Muscle of arm (tissue), 1 donor: ENCODE measurements at regions not wholly inside any gene's neighbourhood (a gene's known extent, or its start where the extent isn't known, plus 50 kb on each side); places are given as distances from the start of the nearest gene placed in this dataset.
"Not testable (repeated sequence)": the region's sequence is repeated elsewhere in the genome, so short reads cannot be mapped to it uniquely, and the experiment has no call there.

ENCODE experiments used
- DNase-seq: peaks from one replicate; pipeline ENCODE4 v3.0.0-alpha.2; 2013

DNA sequence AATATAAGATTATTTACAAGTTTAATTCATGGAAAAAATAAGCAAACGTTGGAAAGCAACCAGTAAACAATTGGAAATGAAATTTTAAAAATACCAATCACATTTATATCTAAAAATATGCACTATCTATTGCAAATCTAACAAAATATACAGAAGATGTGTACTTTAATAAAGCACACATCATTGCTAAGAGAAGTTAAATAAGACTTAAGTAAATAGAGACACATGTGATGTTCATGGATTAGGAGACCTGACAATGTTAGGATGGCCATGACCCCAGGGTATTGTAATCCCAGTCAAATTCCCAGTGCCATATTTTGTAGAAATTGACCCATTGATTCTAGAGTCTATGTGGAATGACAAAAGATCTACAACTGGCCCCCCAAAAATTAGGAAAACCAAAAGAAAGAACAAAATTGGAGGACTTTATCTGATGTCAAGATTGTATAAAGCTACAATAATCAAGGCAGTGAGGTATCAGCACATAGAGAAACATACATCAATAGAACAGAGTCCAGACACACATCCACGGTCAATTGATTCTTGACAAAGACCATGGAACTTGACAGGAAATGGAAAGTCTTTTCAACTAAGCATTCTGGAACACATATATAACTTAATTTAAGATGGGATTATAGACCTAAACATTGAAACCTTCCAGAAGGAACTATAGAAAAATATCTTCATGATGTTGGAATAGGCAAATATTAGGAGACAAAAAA, 90.8 kb upstream of the USP29 start:
- DNase-seq: no peak

DNA sequence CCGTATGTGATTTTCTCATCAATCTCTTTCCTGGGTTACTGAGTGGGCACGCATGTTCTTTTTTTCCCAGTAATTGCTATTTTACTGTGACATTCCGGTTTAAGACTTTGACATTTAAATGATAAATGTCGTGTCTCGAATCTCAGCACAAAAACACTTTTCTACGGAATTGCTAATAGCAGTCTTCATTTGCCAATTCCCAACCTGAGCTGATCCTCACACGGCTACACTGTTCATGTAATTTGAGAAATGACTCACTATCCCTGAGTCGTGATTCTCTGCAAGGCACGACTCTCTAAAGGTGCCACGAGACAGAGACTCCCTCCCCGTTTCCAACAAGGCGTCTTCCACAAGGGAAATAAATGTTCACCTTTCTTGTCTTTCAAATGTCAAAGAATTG, 88.7 kb upstream of the USP29 start:
- DNase-seq: no peak

DNA sequence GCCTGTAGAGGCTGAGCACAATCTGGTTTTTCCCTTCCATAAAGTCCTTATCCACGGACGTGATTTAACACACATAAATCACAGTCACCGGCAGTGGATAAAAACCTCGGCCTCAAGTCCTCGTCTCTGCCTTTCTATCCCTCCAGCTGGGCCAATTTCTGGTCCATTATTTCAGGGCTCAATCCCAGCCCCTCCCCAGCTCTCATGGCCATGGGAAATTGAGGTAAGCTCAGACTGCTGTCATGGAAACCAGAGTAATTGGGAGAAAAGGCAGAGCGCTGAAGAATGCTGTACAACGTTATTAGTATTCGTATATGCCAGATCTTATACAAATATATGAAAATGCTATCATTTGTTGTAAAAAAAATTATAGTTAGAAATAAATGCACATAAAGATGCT, 86.2 kb upstream of the USP29 start:
- DNase-seq: no peak

DNA sequence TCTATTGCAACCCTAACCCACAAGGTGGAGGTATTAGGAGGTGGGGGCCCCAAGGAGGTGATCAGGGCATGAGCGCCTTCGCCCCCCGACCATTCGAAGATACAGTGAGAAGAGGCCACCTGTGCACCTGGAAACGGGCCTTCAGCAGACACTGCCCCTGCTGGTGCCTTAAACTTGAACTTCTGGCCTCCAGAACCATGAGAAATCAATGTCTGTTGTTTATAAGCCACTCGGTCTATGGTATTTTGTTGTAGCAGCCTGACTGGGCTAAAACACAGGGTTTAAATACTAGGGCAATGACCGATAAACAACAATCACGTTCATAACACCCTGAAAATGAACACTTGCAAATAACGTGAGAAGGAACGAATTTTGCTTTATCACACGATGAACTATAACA, 85.2 kb upstream of the USP29 start:
- no peak for DNase-seq

DNA sequence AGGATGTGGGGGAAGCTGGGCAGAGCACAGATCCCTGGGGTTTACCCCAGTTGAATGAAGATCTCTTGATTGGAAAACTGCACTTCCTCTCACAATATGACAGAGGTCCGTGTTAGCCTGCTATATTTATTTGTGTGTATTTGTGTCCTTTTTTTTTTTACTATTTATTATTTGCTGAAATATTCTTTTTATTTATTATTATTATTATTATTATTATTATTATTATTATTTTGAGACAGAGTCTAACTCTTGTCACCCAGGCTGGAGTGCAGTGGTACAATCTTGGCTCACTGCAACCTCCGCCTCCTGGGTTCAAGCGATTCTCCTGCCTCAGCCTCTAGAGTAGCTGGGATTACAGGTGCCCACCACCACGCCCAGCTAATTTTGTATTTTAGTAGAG, 84.0 kb upstream of the USP29 start:
- DNase-seq: not testable (repeated sequence)

DNA sequence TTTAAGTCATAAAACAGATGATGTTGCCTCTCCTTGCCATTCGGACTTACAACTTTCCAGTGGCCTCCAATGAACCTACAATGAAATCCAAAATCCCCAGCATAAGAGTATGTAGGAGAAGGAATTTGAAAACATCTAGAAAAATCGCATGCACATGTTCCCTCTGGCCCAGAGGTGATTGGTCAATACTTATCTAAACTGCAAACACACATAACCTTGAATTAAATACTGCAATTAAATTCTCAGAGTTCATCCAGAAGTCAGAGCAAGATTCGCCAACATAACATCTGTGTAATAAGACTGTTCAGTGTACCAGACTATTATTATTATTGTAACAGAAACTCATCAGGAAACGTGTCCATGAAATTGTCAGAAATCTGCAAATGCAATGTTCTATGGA, 82.2 kb upstream of the USP29 start:
- DNase-seq: peak; percentile 65

DNA sequence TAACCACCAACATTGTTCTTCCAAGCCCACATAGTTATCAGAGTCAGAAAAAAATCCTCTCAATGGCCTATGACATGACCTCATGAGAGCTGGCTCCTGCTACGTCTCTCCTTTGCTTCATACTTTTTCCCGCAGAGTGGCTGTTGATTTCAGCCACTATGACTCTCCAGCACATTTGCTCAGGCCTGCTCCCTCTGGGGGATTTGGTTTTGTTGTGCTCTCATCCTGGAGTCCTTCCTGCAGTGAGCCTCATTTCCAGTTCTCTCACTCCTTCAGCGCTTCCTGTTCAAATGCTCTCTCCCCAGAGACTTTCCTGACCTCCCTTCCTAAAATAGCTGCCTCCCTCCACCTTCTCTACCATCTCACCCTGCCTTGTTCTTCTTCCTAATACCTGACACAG, 72.0 kb upstream of the USP29 start:
- peak; percentile 42 for DNase-seq

DNA sequence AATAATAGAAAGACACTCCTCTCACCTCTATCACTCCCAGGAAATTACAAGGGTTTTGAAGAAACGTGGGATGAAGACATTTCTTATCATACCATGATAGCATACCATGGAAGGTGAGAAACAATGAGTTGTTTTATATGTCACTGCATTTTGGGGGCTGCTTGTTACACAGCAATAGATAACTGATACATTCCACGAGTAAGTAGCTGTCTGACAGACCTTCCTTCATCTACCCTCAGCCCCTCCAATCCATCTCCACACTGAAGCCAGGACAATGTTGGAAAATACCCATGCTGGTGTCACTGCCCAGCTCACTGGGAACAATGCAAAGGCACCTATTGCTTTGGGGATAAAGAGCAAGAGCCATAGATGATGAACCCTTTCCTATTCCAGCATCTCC, 68.9 kb upstream of the USP29 start:
- DNase-seq: no peak

DNA sequence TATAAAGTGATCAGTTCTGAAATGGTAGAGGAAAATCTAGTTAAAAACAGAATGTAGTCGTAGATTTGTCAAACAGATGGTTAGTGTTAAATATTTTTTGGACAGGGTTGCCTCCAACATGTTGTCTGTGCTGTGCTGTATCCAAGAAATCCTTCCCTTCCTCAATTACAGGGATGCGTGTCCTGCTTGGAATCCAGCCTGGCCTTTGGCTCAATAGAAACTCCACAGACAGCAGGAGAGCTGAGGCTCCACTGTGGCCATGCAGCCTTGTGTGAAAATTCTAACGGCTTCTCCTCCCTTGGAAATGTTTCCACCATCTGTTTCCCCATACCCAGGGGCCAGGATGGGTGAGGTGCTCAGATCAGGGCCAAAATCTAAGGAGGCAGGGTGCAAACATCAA, 67.7 kb upstream of the USP29 start:
- DNase-seq: peak; percentile 89

DNA sequence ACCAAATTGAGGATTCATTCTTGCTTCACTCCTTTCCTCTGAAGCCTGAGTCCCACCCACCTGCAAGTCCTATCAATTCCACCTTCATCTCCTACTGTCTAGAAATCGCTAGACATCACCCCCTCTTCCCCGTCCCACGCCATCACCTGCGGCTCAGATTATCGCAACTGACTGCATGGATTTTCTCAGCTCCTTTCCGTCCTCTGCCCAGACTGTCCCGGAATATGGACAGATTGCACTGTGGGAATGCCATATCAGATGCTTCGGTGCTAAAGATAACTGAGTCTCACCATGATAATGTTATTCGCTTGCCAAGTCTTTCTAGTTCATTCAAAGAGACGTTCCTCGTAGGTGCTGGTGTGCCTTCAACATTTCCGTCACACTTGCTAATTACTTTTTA, 66.4 kb upstream of the USP29 start:
- no peak for DNase-seq

DNA sequence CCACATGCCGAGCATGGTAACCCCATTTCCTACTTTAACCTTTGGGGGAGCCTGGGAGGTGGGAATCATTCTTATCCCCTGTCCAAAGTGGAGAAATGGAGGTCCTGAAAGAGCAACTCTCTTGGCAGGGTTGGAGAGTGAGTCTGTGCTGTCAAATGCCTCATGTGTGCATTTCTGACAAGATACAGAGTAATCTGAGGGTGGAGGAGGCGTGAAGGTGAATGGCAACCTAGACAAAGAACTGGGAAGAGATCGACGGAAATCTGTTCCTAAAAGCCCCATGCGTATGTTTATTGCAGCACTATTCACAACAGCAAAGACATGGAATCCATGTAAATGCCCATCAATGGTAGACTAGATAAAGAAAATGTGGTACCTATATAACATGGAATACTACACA, 63.8 kb upstream of the USP29 start:
- no peak for DNase-seq

DNA sequence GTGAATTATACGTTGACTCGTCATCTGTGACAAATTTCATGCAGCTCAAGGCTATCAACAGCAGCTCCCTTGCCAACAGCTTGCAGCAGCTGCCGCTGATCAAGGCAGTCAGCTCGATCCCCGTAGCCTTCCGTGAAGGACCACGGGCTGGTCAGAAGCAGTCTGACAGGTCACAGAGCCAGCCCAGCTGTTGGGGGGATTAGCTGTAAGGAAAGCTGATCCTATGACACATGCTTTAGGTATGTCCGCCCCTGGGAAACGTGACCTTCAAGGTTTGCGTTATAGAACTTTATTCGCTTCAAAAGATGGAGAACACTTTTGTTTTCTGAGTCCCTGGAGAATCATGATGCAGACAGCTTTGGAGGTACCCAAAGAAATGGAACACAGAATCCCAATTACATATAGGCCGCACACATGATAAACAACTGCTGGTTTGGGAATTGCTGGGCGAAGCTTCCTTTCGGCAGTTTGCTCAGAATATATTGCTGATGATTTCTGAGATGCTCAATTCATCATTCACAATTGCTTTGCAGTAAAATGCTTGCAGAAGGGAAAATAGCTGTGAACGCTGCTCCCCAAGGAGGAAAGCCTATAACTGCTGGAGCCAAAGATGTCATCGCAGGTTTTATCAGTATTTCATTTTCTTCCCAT, 62.6 kb upstream of the USP29 start:
- DNase-seq: peak; percentile 95

DNA sequence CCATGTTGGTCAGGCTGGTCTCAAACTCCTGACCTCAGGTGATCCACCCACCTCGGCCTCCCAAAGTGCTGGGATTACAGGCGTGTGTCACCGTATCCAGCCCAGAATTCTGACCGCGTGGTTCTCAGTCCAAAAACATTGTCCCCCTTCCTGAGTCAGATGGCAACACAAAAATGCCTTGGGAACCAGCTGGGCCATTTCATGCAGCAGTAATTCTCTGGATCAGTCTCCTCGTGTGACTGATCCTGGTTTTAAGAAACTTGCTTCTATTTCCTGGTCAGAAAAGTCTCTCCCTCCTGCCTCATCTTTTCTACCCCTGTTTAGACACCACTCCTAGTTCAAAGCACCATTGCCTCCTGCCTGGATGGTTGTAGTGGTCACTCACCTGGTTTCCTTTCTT, 60.9 kb upstream of the USP29 start:
- DNase-seq: no peak

DNA sequence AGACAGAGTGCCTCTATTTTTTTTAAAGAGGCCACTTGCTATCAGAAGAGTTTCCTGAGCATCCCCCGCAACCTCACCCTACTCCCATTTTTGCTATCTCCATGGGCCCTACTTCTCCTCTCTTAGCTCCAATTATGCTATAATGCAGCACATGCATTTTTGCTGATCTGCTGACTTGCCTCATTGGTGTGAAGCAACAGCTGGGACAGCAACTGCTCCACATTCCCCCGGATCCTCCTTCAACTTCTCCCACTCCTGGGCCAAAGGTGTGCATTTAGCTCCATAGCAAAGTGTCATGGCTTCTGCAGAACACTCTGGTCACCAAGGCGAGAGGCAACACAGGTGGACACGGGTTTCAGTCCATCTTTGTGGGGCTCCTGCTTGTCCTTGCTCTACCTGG, 56.7 kb upstream of the USP29 start:
- DNase-seq: no peak

DNA sequence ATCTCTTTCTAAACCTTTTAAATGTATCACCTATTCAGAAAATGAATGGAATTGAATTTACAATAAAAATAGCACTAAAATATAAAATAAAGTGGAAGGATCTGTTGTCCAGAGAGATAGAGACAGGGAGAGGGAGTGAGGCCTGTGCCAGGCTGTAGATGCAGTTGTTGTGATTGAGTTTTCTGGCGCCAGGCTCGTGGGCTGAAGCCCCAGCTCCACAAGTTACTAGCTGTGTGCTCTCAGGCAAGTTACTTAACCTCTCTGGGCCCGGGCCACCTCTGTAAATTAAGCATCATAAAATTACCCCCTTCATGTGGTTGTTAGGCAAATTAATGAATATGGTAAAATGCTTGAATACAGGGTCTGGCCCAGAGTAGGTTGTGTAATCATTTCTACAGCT, 52.3 kb upstream of the USP29 start:
- no peak for DNase-seq

DNA sequence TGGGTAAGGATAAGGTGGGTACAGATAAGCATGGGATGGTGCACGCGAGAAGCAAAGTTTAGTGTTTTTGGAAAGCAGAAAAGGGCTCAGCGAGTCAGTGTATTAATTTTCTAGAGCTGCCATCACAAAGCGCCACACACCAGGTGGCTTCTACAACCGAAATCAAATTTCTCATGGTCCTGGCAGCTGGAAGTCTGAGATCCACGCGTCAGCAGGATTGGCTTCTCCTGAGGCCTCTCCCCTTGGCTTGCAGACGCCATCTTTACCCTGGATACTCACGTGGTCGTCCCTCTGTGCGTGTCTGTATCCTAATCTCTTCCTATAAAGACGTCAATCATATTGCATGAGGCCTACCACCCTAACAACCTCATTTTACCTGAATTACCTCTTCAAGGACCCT, 51.5 kb upstream of the USP29 start:
- DNase-seq: no peak

DNA sequence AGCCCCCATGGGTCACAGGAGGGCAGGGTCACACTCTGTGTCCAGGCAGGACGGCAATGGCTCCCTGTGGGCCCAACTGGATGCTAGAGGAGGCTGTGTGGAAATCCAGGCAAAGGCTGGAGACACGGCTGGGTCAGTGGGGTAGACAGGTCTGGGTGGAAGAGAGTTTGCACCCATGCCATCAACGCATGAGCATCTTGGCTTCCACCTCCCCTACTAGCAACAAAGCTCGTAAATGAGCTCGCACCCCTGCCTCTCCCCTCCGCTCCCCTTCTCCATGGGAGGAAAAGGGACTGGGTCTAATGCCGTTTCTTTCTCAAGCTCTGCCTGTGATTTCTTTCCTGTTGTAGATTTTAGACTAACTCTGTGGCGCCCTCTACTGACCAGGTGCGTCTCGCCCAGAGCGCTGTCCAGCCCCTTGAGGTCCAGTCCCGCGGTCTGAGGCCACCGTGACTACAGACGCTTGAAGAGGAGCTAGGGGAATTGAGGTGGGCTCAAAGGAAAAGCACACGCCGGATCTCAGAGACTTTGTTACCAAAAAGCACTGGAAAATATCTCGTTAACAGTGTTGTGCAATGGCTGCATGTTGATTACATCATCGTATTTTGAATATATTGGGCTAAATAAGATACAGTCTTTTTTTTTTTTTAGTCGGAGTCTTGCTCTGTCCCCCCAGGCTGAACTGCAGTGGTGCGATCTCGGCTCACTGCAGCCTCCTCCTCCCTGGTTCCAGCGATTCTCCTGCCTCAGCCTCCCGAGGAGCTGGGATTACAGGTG, 50.7 kb upstream of the USP29 start:
- peak; percentile 57 for DNase-seq
